Adipocyte (in vitro differentiated cells): ENCODE measurements at regions not wholly inside any gene's neighbourhood (a gene's known extent, or its start where the extent isn't known, plus 50 kb on each side); places are given as distances from the start of the nearest gene placed in this dataset.

Experiments used
- DNase-seq: peaks from one replicate; pipeline ENCODE4 v3.0.0-alpha.2; 2015; ENCODE audit warnings: low read depth
- H3K27me3 ChIP-seq: replicated peaks from 2 replicates; pipeline ENCODE4 v1.7.0; 2013; ENCODE audit warnings: mild to moderate bottlenecking, low read length, moderate library complexity; ENCODE audit not compliant: control insufficient read depth, insufficient read depth
- H3K36me3 ChIP-seq: 2 replicates; pipeline ENCODE4 v1.7.0; 2013; ENCODE audit warnings: low read length, mild to moderate bottlenecking, moderate library complexity; ENCODE audit not compliant: control insufficient read depth, insufficient read depth, severe bottlenecking
- H3K4me1 ChIP-seq: 2 replicates; pipeline ENCODE4 v1.7.0; 2013; ENCODE audit warnings: mild to moderate bottlenecking, low read length, moderate library complexity; ENCODE audit not compliant: control insufficient read depth, insufficient read depth
- H3K4me3 ChIP-seq: 2 replicates; pipeline ENCODE4 v1.7.0; 2013; ENCODE audit warnings: mild to moderate bottlenecking, low read length, moderate library complexity
- H3K9ac ChIP-seq: 2 replicates; pipeline ENCODE4 v1.7.0; 2013; ENCODE audit warnings: mild to moderate bottlenecking, low read length, moderate library complexity
- H3K9me3 ChIP-seq: 2 replicates; pipeline ENCODE4 v1.7.0; 2013; ENCODE audit warnings: mild to moderate bottlenecking, low read length, moderate library complexity; ENCODE audit not compliant: control insufficient read depth

DNA sequence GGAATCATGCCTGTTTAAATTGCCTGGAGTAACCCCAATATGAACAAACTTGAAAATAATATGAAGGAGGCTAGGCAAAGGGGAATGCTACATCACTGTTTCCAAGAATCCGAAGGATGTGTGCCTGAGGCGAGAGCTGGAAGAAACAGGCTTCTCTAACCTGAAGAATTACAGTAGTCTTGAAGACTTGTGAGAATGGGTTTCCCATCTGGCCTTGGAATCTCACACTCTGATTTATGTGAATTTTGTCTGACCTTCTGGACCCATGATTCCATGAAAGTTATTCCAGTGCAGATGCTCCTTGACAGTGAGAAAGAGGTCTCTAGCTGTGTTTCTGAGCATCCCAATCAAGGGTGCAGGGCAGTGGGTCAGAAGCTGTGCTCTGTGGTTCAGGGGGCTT lies 122.1 kb upstream of the PARP11 start:
- Histone ChIP-seq H3K9ac (no peak overlapping the region), H3K4me1 (no peaks in the 10 kb centered on the region), H3K4me3 (no peak overlapping the region), H3K9me3 (no peaks in the 10 kb centered on the region), H3K36me3 (no peaks in the 10 kb centered on the region), H3K27me3 (peaks cover 79% of the 10 kb centered on the region)
- no peak for DNase-seq

DNA sequence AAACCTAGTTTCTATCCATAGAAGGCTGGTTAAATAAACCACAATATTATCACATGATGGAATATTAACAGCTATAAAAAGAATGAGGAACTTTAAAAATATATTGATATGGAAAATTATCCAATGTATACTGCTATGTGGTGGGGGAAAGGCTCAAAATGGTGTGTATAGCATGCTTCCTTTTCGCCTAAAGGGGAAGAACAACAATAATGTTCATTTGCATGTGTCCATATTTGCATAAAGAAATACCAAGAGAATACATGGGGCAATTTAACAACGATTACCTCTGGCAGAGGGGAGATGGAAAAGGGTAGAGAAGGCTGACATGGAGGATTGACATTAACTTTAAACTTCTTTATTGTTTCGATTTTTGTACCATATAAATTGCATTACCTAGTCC lies 121.3 kb upstream of the PARP11 start:
- Histone ChIP-seq H3K9me3 (no peaks in the 10 kb centered on the region), H3K36me3 (no peaks in the 10 kb centered on the region), H3K4me3 (no peak overlapping the region), H3K9ac (no peak overlapping the region), H3K27me3 (peaks cover 79% of the 10 kb centered on the region), H3K4me1 (no peaks in the 10 kb centered on the region)
- DNase-seq = no peak

DNA sequence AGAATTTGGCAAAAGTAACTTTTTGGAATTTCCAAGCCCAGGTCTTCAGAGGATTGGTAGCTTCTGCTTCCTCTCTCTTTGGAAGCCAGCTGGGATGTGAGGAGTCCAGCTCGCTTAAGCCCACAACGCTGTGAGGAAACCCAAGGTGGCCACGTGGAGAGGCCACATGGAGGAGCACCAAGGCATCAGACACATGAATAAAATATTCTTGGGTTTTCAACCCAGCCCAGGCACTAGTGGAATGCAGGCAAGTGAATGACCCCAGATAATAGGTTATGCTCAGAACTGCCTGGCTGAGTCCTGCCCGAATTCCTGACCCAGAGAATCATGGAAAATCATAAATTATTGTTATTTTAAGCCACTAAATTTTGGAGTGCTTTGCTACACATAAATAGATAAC lies 119.7 kb upstream of the PARP11 start:
- Histone ChIP-seq H3K9ac (no peak overlapping the region), H3K4me1 (peaks cover 2% of the 10 kb centered on the region), H3K36me3 (no peaks in the 10 kb centered on the region), H3K9me3 (no peaks in the 10 kb centered on the region), H3K4me3 (no peak overlapping the region), H3K27me3 (peaks cover 78% of the 10 kb centered on the region)
- no peak for DNase-seq

DNA sequence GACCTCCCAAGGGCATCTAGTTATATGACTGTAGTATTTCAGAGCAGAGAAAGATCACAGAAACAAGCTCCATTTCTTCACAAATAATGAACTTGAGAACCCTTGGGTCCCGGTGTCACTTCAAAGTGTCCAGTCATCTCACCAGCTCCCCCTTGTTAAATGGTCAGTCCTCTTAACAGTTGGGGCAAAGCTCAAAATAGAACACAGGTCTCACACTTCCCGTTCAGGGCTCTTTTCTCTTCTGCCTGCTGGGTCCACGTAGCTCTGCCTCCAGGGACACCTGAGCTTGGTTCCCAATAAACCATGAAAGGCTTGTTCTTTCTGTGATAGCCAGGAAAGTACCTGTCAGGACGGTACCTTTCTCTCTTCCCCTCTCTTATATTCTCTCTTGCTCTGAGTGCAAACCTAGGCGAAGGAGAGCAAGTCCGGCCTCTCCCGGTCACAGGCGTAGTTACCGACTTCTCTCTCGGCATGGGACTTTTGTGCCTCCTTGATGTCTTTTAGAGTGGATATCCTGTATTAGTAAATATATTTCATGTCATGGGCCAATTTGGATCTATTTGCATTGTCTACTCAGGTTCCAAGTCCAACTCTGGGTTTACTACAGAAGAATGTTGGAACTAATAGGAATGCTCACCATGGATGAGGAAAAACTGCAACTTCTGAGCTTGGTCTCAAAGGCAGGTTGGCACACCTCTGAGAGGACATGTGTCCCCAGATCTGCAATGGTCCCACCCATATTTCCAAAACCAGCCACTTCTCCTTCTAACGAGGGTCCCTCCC lies 118.8 kb upstream of the PARP11 start:
- Histone ChIP-seq H3K9me3 (no peaks in the 10 kb centered on the region), H3K27me3 (peaks cover 71% of the 10 kb centered on the region), H3K36me3 (no peaks in the 10 kb centered on the region), H3K9ac (no peak overlapping the region), H3K4me1 (peaks cover 2% of the 10 kb centered on the region), H3K4me3 (no peak overlapping the region)
- DNase-seq = no peak

DNA sequence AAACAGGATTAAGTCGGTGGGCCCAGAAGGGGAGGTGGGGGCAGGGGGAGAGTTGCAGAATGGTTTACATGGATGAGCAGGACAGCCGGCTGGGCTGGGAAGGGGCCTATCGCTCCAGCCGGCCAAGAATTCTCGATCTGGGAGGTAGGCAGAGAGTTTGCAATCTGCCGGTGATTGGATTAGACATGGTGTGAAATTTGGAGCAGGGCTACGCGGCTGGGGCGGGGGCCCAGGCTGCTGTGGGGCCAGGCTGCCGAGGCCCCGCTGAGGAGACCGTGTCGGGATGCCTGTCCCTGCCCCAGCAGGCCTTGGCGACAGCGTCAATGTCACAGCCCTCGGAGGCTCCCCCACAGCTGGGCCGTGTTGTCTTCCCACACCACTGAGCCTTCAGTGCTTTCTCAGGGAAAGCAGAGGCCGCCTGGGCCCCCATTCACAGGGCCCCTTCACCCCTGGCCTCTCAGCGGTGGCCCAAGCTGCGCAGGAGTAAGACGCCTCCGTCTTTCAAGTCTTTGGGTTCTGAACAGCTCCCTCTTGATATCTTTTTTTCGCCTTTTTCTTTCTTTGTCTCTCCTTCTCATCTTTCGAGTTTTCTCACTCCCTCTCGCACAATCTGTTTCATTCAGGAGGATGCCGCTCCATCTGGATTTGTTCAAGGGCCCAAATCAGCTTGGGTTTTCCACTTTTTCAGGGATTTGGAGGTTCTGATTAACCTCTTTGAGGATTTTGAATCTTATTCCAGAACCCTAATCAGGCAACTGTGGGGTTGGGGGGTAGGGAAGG lies 117.5 kb upstream of the PARP11 start:
- Histone ChIP-seq H3K9me3 (peaks cover 3% of the 10 kb centered on the region), H3K4me3 (no peak overlapping the region), H3K4me1 (peaks cover 2% of the 10 kb centered on the region), H3K9ac (no peak overlapping the region), H3K27me3 (peaks cover 60% of the 10 kb centered on the region), H3K36me3 (no peaks in the 10 kb centered on the region)
- no peak for DNase-seq

DNA sequence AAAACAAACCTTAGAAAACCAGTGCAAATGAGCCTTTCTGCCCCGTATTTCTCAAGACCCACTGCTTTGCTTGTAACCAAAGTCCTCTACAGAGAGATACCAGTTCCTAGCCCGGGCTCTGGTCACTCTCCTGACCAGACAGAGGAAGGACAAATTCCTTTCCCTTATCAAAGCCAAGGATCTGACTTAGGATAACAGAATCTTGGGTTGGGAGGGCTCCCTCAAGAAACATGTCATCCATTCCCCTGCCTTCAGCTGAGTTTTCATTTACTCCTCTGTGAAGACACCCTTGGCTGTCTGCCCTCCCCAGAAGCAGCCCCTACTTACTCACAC lies 116.0 kb upstream of the PARP11 start:
- Histone ChIP-seq H3K9ac (no peak overlapping the region), H3K36me3 (no peaks in the 10 kb centered on the region), H3K9me3 (peaks cover 3% of the 10 kb centered on the region), H3K4me3 (no peak overlapping the region), H3K27me3 (peaks cover 56% of the 10 kb centered on the region), H3K4me1 (peaks cover 2% of the 10 kb centered on the region)
- DNase-seq = no peak

DNA sequence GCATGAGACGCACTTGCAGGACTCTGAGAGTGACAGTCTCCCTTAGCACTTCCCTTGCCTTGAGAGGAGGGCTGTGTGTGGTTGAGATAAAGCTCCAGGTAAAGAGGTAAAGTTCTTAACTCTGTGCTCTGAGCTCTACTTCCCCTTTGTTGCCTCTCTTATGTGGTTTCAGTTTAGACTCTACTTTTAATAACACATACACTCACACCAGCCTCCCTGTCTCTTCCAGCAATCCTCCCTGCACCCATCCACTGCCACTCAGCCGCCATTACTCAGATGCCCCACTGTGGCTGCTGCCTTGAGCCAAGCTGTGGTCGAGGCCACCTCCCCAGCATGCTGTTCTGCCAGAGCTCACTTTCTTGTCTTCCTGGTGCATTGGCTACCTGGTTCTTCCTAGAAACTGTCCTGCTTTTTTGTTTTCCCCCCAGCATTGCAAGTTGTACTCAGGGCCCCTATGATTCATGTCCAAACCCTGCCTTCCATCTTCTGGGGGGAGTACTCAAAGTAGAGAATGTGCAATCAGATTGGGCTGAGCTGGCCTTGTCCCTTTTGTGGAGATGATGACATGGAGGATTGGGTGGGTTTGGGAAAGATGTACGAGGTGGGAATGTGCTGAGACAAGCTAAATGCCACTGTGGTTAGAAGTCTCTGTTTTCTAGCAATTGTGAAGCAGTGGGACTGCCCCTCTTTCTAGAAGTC lies 115.5 kb upstream of the PARP11 start:
- DNase-seq = no peak
- Histone ChIP-seq H3K9ac (no peak overlapping the region), H3K9me3 (peaks cover 5% of the 10 kb centered on the region), H3K4me3 (no peak overlapping the region), H3K27me3 (peaks cover 55% of the 10 kb centered on the region), H3K4me1 (peaks cover 2% of the 10 kb centered on the region), H3K36me3 (no peaks in the 10 kb centered on the region)

DNA sequence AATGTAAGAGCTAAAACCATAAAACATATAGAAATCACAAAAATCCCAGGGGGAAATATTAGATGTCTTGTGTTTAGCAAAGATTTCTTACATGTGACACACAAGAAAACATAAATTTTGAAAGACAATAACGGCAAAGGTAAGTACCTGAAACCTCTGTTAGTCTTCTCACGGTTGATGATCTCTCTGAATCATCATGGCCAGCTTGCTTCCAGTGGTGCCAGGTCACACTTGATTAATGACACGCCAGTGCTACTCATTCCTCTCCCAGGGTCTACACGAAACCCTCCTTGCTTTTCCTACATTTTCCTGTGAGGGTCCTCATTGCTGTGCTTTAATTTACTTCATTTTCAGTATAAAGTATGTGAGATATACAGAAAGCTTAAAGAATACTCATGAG lies 114.4 kb upstream of the PARP11 start:
- Histone ChIP-seq H3K9me3 (peaks cover 10% of the 10 kb centered on the region), H3K4me3 (no peak overlapping the region), H3K36me3 (no peaks in the 10 kb centered on the region), H3K4me1 (peaks cover 2% of the 10 kb centered on the region), H3K27me3 (peaks cover 44% of the 10 kb centered on the region), H3K9ac (no peak overlapping the region)
- no peak for DNase-seq

DNA sequence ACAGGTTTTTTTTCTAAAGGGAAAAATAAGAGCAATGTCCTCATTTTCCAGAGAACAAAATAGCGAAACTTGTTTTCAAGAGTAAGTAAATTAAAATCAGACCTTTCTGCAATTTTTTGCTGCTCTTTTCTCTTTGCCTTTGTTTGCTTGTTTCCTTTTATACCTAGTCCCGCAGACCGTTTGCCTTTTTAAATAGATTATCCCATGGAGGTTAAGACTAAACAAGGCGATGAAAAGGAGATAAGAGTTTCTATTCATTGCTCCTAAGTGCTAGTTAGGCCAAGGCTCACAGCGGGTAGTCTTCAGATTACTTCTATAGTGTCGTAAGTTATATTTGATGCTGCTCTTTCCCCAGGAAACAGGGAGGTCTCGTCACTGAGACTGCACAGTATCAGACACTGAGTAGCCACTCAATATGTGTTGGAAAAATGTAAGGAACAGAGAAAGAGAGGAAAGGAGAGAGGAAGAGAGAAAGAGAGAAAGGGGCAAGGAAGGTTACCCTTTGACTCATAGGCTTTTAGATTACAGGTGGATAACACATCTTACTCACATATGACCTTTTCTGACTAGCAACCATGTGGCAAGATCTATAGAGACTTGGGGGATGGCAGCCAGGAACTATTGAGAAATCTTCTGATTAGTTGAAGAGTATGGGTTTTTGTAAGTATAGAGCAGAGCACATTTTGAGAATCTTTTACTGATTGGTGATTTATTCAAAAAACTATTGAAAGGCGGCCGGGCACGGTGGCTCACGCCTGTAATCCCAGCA lies 107.5 kb upstream of the PARP11 start:
- H3K4me3 ChIP-seq = no peak overlapping the region
- no peak overlapping the region for H3K9ac ChIP-seq
- H3K9me3 ChIP-seq = peaks cover 7% of the 10 kb centered on the region
- H3K4me1 ChIP-seq = no peaks in the 10 kb centered on the region
- DNase-seq = no peak
- H3K27me3 ChIP-seq = peaks cover 6% of the 10 kb centered on the region
- no peaks in the 10 kb centered on the region for H3K36me3 ChIP-seq

DNA sequence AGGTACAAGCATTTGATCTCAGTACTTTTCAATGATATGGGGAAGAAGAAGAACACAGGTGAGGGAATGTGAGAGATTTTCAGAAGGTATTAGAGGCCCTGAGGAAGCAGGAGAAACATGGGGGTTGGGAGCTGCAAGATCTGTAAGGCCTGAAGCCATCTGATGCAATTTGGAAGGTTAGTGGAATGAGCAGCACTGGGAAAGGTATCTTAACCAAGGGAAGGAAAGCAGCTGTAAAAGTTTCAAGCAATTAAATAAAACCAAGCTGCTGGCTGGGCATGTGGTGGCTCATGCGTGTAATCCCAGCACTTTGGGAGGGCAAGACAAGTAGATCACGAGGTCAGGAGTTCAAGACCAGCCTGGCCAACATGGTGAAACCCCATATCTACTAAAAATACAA lies 104.4 kb upstream of the PARP11 start:
- Histone ChIP-seq H3K4me3 (no peak overlapping the region), H3K36me3 (no peaks in the 10 kb centered on the region), H3K4me1 (no peaks in the 10 kb centered on the region), H3K9me3 (no peaks in the 10 kb centered on the region), H3K27me3 (peaks cover 6% of the 10 kb centered on the region), H3K9ac (no peak overlapping the region)
- DNase-seq = no peak
